ENCODE measurements at regions not wholly inside any gene's neighbourhood (a gene's known extent, or its start where the extent isn't known, plus 50 kb on each side); places are given as distances from the start of the nearest gene placed in this dataset.
"Not testable (repeated sequence)": the region's sequence is repeated elsewhere in the genome, so short reads cannot be mapped to it uniquely, and the experiment has no call there.

- H3K36me3 Mint-ChIP-seq (ENCODE audit: low read depth): no peaks in the 10 kb centered on the region
- TF ChIP-seq CREB1 (CRISPR knock-in tag; IDR thresholded peaks at IDR 0.05; ENCODE audit: low read depth) (no peak), ZNF114 (CRISPR knock-in tag; IDR thresholded peaks at IDR 0.05) (no peak), NANOG (IDR thresholded peaks at IDR 0.05; ENCODE audit: borderline replicate concordance) (no peak), REST (IDR thresholded peaks at IDR 0.05; ENCODE audit: unreplicated experiment) (no peak), ZNF331 (CRISPR knock-in tag; IDR thresholded peaks at IDR 0.05; ENCODE audit: low read depth) (no peak), STAT1 (IDR thresholded peaks at IDR 0.05; ENCODE audit: unreplicated experiment) (no peak), JUNB (IDR thresholded peaks at IDR 0.05; ENCODE audit: unreplicated experiment) (no peak), ETS1 (IDR thresholded peaks at IDR 0.05) (no peak)
- Histone ChIP-seq H4K20me1 (replicated peaks; ENCODE audit: insufficient read depth) (no peaks in the 10 kb centered on the region), H3K9me2 (ENCODE audit: insufficient read depth) (no peaks in the 10 kb centered on the region), H3K27me3 (ENCODE audit: insufficient read depth) (no peaks in the 10 kb centered on the region), H3K27ac (ENCODE audit: low read depth) (no peak overlapping the region), H2AFZ (no peak overlapping the region), H3K4me1 (ENCODE audit: insufficient read depth) (no peaks in the 10 kb centered on the region), H3K4me2 (no peak overlapping the region), H3F3A (replicated peaks; ENCODE audit: low read depth) (no peaks in the 10 kb centered on the region), H3K79me2 (replicated peaks; ENCODE audit: insufficient read depth) (no peaks in the 10 kb centered on the region), H3K4me3 (no peak overlapping the region), H3K36me3 (ENCODE audit: insufficient read depth) (no peaks in the 10 kb centered on the region)
- no peak overlapping the region for H3K4me3 Mint-ChIP-seq
- H3K27me3 Mint-ChIP-seq (ENCODE audit: insufficient read depth, low read depth, poor library complexity): no peaks in the 10 kb centered on the region
- H3K4me1 Mint-ChIP-seq: no peaks in the 10 kb centered on the region
- DNase-seq (ENCODE audit: low spot score) (no peak), ATAC-seq (no peak)
- no peaks in the 10 kb centered on the region for H3K9me3 Mint-ChIP-seq
- no peak overlapping the region for H3K27ac Mint-ChIP-seq
These were observed 233.3 kb downstream of the TINAG start for GRCh38 chr6:54541541-54541940.

GRCh38 chr6:54559136-54559535 is 250.9 kb downstream of the TINAG start:
- H3K4me1 Mint-ChIP-seq: no peaks in the 10 kb centered on the region
- no peak for TF ChIP-seq CTCF (conservative IDR thresholded peaks at IDR 0.05; ENCODE audit: low read depth in 2 of 2)
- Histone ChIP-seq H3F3A (replicated peaks; ENCODE audit: low read depth) (no peaks in the 10 kb centered on the region), H3K27ac (ENCODE audit: low read depth) (no peak overlapping the region), H3K79me2 (replicated peaks; ENCODE audit: insufficient read depth) (no peaks in the 10 kb centered on the region), H3K4me2 (no peak overlapping the region), H4K20me1 (replicated peaks; ENCODE audit: insufficient read depth) (no peaks in the 10 kb centered on the region), H3K36me3 (ENCODE audit: insufficient read depth) (no peaks in the 10 kb centered on the region), H3K9me2 (ENCODE audit: insufficient read depth) (no peaks in the 10 kb centered on the region), H3K27me3 (ENCODE audit: insufficient read depth) (no peaks in the 10 kb centered on the region), H3K4me3 (no peak overlapping the region), H2AFZ (no peak overlapping the region), H3K4me1 (ENCODE audit: insufficient read depth) (no peaks in the 10 kb centered on the region)
- no peak for ATAC-seq
- H3K4me3 Mint-ChIP-seq: no peak overlapping the region
- H3K9me3 Mint-ChIP-seq: peaks cover 8% of the 10 kb centered on the region
- peaks cover 3% of the 10 kb centered on the region; the same call in 1 of the 3 replicates for H3K36me3 Mint-ChIP-seq (ENCODE audit: low read depth)
- peaks cover 3% of the 10 kb centered on the region for H3K27me3 Mint-ChIP-seq (ENCODE audit: insufficient read depth, low read depth, poor library complexity)
- H3K27ac Mint-ChIP-seq: no peak overlapping the region
- DNase-seq (ENCODE audit: low spot score): no peak

GRCh38 chr6:54564188-54564587 is 255.9 kb downstream of the TINAG start:
- H3K27me3 Mint-ChIP-seq (ENCODE audit: insufficient read depth, low read depth, poor library complexity); H3K4me3 Mint-ChIP-seq; H4K20me1 ChIP-seq (replicated peaks; ENCODE audit: insufficient read depth); ATAC-seq; H3K36me3 Mint-ChIP-seq (ENCODE audit: low read depth); H3K27ac Mint-ChIP-seq; H2AFZ ChIP-seq; H3K4me1 Mint-ChIP-seq; H3K9me2 ChIP-seq (ENCODE audit: insufficient read depth); DNase-seq (ENCODE audit: low spot score); H3K36me3 ChIP-seq (ENCODE audit: insufficient read depth); H3K4me2 ChIP-seq; H3K4me1 ChIP-seq (ENCODE audit: insufficient read depth); H3F3A ChIP-seq (replicated peaks; ENCODE audit: low read depth); H3K79me2 ChIP-seq (replicated peaks; ENCODE audit: insufficient read depth); H3K27ac ChIP-seq (ENCODE audit: low read depth); H3K27me3 ChIP-seq (ENCODE audit: insufficient read depth); H3K4me3 ChIP-seq: not testable (repeated sequence)
- peaks cover 13% of the 10 kb centered on the region for H3K9me3 Mint-ChIP-seq
